NB4 (cell line): ENCODE measurements at regions not wholly inside any gene's neighbourhood (a gene's known extent, or its start where the extent isn't known, plus 50 kb on each side); places are given as distances from the start of the nearest gene placed in this dataset.

Experiments used
- CTCF ChIP-seq: IDR thresholded peaks from one replicate; pipeline ENCODE4 v1.5.1; 2012; ENCODE audit warnings: low read depth, low read length
- MAX ChIP-seq: IDR thresholded peaks from 2 replicates; pipeline ENCODE4 v1.6.1; 2011; ENCODE audit warnings: low read depth, low read length
- POLR2A ChIP-seq: IDR thresholded peaks from 2 replicates; pipeline ENCODE4 v1.6.1; 2011; ENCODE audit warnings: mild to moderate bottlenecking; ENCODE audit not compliant: insufficient read length; ENCODE audit errors: extremely low read depth

DNA sequence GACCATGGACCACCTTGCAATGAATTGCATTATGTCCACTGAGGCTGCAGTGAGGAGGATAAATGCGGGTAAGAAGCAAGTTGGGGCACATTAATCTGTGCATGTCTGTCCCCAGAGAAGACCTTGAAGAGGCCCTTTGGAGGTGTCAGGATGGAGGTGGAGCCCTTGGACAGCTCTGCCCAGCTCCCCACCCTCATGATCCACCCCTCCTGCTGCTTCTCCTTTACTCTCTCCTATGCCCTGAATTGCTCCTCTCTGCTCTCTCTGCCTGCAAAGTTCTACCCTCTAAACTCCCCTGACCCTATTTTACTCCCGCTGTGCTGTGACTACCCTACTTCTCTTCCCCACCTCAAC lies 292.4 kb upstream of the USP24 start:
- TF ChIP-seq CTCF, result no peak
- TF ChIP-seq MAX, result no peak
- no peak for TF ChIP-seq POLR2A
